Fibroblast of lung (primary cell): ENCODE measurements at regions not wholly inside any gene's neighbourhood (a gene's known extent, or its start where the extent isn't known, plus 50 kb on each side); places are given as distances from the start of the nearest gene placed in this dataset.

Experiments used
- DNase-seq, 2 donors: peaks; one replicate each; pipeline versions ENCODE4 v3.0.0 to v3.0.0-alpha.2; 2010; ENCODE audit warnings: low read depth in 2 of 2
- H2AFZ ChIP-seq: 2 replicates; pipeline ENCODE4 v1.5.1; 2012; ENCODE audit warnings: low read length, control low read depth, inconsistent platforms
- H3K27ac ChIP-seq: 2 replicates; pipeline ENCODE4 v1.5.1; 2011; ENCODE audit warnings: low read length, control low read depth; ENCODE audit not compliant: insufficient read depth
- H3K27me3 ChIP-seq: 2 replicates; pipeline ENCODE4 v1.5.1; 2011; ENCODE audit warnings: mild to moderate bottlenecking, low read length; ENCODE audit not compliant: control insufficient read depth, insufficient read depth
- H3K36me3 ChIP-seq: 2 replicates; pipeline ENCODE4 v1.5.1; 2011; ENCODE audit warnings: low read length; ENCODE audit not compliant: control insufficient read depth, insufficient read depth
- H3K4me1 ChIP-seq: 2 replicates; pipeline ENCODE4 v1.5.1; 2011; ENCODE audit warnings: low read length; ENCODE audit not compliant: control insufficient read depth, insufficient read depth; ENCODE audit errors: extremely low read depth
- H3K4me2 ChIP-seq: 2 replicates; pipeline ENCODE4 v1.5.1; 2011; ENCODE audit warnings: low read length, control low read depth; ENCODE audit not compliant: insufficient read depth; ENCODE audit errors: extremely low read depth
- H3K4me3 ChIP-seq, 4 experiments: fragments of 200-600 bp in 1 of 4; sonication (generic) in 1 of 4; replicated peaks in 1 of 4; 2 replicates each; pipeline ENCODE4 v1.5.1; 2011 to 2016; ENCODE audit warnings: low read length in 4 of 4, low read depth in 3 of 4, mild to moderate bottlenecking in 3 of 4, control low read depth in 2 of 4, inconsistent platforms in 1 of 4, mixed read lengths in 1 of 4; ENCODE audit not compliant: insufficient read depth in 1 of 4; ENCODE audit errors: control extremely low read depth in 1 of 4
- H3K79me2 ChIP-seq: 2 replicates; pipeline ENCODE4 v1.5.1; 2012; ENCODE audit warnings: mild to moderate bottlenecking, low read length, inconsistent platforms; ENCODE audit not compliant: control insufficient read depth, insufficient read depth
- H3K9ac ChIP-seq: 2 replicates; pipeline ENCODE4 v1.5.1; 2011; ENCODE audit warnings: mild to moderate bottlenecking, low read length, control low read depth; ENCODE audit not compliant: insufficient read depth
- H3K9me3 ChIP-seq: 2 replicates; pipeline ENCODE4 v1.5.1; 2012; ENCODE audit warnings: low read depth, low read length; ENCODE audit not compliant: control insufficient read depth, insufficient read depth
- H4K20me1 ChIP-seq: 2 replicates; pipeline ENCODE4 v1.5.1; 2011; ENCODE audit warnings: low read length; ENCODE audit not compliant: control insufficient read depth, insufficient read depth; ENCODE audit errors: extremely low read depth
- CTCF ChIP-seq, 2 donors: IDR thresholded peaks in 1 of 2; conservative IDR thresholded peaks in 1 of 2; 1 replicate in 1 of 2; 2 replicates in 1 of 2; pipeline ENCODE4 v1.5.1; 2011 to 2012; ENCODE audit warnings: low read length in 2 of 2, control low read depth in 1 of 2, inconsistent platforms in 1 of 2, low read depth in 1 of 2, mild to moderate bottlenecking in 1 of 2
- EZH2 ChIP-seq: IDR thresholded peaks from 2 replicates; pipeline ENCODE4 v1.5.1; 2012; ENCODE audit warnings: low read length, control low read depth, mild to moderate bottlenecking; ENCODE audit errors: missing control alignments

- no peaks in the 10 kb centered on the region for H3K4me1 ChIP-seq
- no peak overlapping the region for H3K4me3 ChIP-seq
- H4K20me1 ChIP-seq, result no peaks in the 10 kb centered on the region
- no peak overlapping the region for H3K27ac ChIP-seq
- H3K9me3 ChIP-seq, result no peaks in the 10 kb centered on the region
- no peak for TF ChIP-seq EZH2
- no peak overlapping the region for H3K4me2 ChIP-seq
- H3K9ac ChIP-seq, result no peak overlapping the region
- H3K36me3 ChIP-seq, result no peaks in the 10 kb centered on the region
- no peak for DNase-seq
- H3K79me2 ChIP-seq, result no peaks in the 10 kb centered on the region
- no peaks in the 10 kb centered on the region for H3K27me3 ChIP-seq
- H2AFZ ChIP-seq, result no peak overlapping the region
Measured at GRCh38 chr21:41043014-41043413, 124.9 kb upstream of the BACE2 start.

- Histone ChIP-seq H3K36me3 (no peaks in the 10 kb centered on the region), H3K4me2 (no peak overlapping the region), H3K9ac (no peak overlapping the region), H2AFZ (no peak overlapping the region), H3K4me1 (no peaks in the 10 kb centered on the region), H3K27ac (no peak overlapping the region), H3K27me3 (no peaks in the 10 kb centered on the region), H4K20me1 (no peaks in the 10 kb centered on the region), H3K9me3 (no peaks in the 10 kb centered on the region), H3K4me3 (no peak overlapping the region), H3K79me2 (no peaks in the 10 kb centered on the region)
- no peak for DNase-seq
- TF ChIP-seq CTCF (conservative IDR thresholded peaks at IDR 0.05 in 1 of 2, IDR thresholded peaks at IDR 0.05 in 1 of 2; ENCODE audit: low read depth in 1 of 2, low read length in 2 of 2) (no peak), EZH2 (no peak)
Measured at GRCh38 chr21:41045534-41046268, 122.3 kb upstream of the BACE2 start.

GRCh38 chr21:41048145-41048544 lies 119.8 kb upstream of the BACE2 start:
- H3K27me3 ChIP-seq, result no peaks in the 10 kb centered on the region
- H3K4me2 ChIP-seq, result no peak overlapping the region
- DNase-seq, result peak in 1 of 2 donors; percentile 37
- H3K9ac ChIP-seq, result no peak overlapping the region
- H3K4me1 ChIP-seq, result no peaks in the 10 kb centered on the region
- TF ChIP-seq CTCF (conservative IDR thresholded peaks at IDR 0.05 in 1 of 2, IDR thresholded peaks at IDR 0.05 in 1 of 2; ENCODE audit: low read depth in 1 of 2, low read length in 2 of 2) (no peak), EZH2 (no peak)
- no peaks in the 10 kb centered on the region for H3K79me2 ChIP-seq
- H3K36me3 ChIP-seq, result no peaks in the 10 kb centered on the region
- H3K9me3 ChIP-seq, result no peaks in the 10 kb centered on the region
- no peak overlapping the region for H2AFZ ChIP-seq
- H3K4me3 ChIP-seq, result no peak overlapping the region
- H3K27ac ChIP-seq, result no peak overlapping the region
- no peaks in the 10 kb centered on the region for H4K20me1 ChIP-seq
